H1 (cell line): ENCODE measurements at regions not wholly inside any gene's neighbourhood (a gene's known extent, or its start where the extent isn't known, plus 50 kb on each side); places are given as distances from the start of the nearest gene placed in this dataset.

Experiments used
- CTCF ChIA-PET: fragments of 300-600 bp; sonication (Branson Sonifier 250); formaldehyde crosslinking; loops from one replicate; lab custom pipeline; 2021; ENCODE audit not compliant: partially characterized antibody; lab: Charles Lee
- POLR2A ChIA-PET: fragments of 300-600 bp; sonication (Branson Sonifier 250); formaldehyde crosslinking; loops from one replicate; lab custom pipeline; 2021; ENCODE audit warnings: inconsistent platforms; ENCODE audit not compliant: partially characterized antibody; lab: Charles Lee
- DNase-seq, 2 experiments: peaks; one replicate each; pipeline versions ENCODE4 v3.0.0 to v3.0.0-alpha.2; 2010 to 2022; ENCODE audit warnings: low spot score in 2 of 2, low read depth in 1 of 2, mixed read lengths in 1 of 2
- FAIRE-seq: peaks from 2 replicates; lab custom pipeline; 2011; peaks lifted over from hg19 to GRCh38; lab: Jason Lieb, UNC
- H2AFZ ChIP-seq: 2 replicates; pipeline ENCODE4 v1.8.1; 2012; ENCODE audit warnings: low read length, inconsistent platforms
- H2AK5ac ChIP-seq: 2 replicates; pipeline ENCODE4 v1.6.1; 2013; ENCODE audit warnings: low read depth, low read length
- H2BK120ac ChIP-seq: replicated peaks from 2 replicates; pipeline ENCODE3; 2013; ENCODE audit warnings: low read depth, low read length, inconsistent platforms
- H2BK12ac ChIP-seq: 2 replicates; pipeline ENCODE4 v1.6.1; 2013; ENCODE audit warnings: low read depth, low read length
- H2BK15ac ChIP-seq: 2 replicates; pipeline ENCODE4 v1.6.1; 2013; ENCODE audit warnings: low read length
- H2BK20ac ChIP-seq: 2 replicates; pipeline ENCODE4 v1.6.1; 2013; ENCODE audit warnings: low read length
- H2BK5ac ChIP-seq: 2 replicates; pipeline ENCODE4 v1.6.1; 2013; ENCODE audit warnings: low read depth, low read length
- H3K14ac ChIP-seq: 2 replicates; pipeline ENCODE4 v1.6.1; 2013; ENCODE audit warnings: inconsistent platforms; ENCODE audit not compliant: insufficient read length
- H3K18ac ChIP-seq: 2 replicates; pipeline ENCODE4 v1.6.1; 2013; ENCODE audit warnings: low read length; ENCODE audit errors: extremely low read depth
- H3K23ac ChIP-seq: 2 replicates; pipeline ENCODE4 v1.6.1; 2013; ENCODE audit warnings: inconsistent platforms; ENCODE audit not compliant: insufficient read length
- H3K23me2 ChIP-seq: 2 replicates; pipeline ENCODE4 v1.6.1; 2013; ENCODE audit warnings: low read depth, low read length
- H3K27ac ChIP-seq: 2 replicates; pipeline ENCODE4 v1.6.1; 2011; ENCODE audit warnings: low read depth, low read length, inconsistent platforms
- H3K27me3 ChIP-seq, 4 experiments: replicated peaks in 1 of 4; 1 replicate in 1 of 4; 2 replicates in 3 of 4; pipeline versions ENCODE4 v1.6.1 to v1.8.1; 2011 to 2013; ENCODE audit warnings: low read length in 3 of 4, mild to moderate bottlenecking in 3 of 4, inconsistent platforms in 2 of 4, mixed read lengths in 2 of 4, moderate library complexity in 1 of 4; ENCODE audit not compliant: control insufficient read depth in 3 of 4, insufficient read depth in 3 of 4; ENCODE audit errors: extremely low read depth in 1 of 4
- H3K36me3 ChIP-seq, 4 experiments: 2 replicates each; pipeline versions ENCODE4 v1.6.1 to v1.8.1; 2011 to 2013; ENCODE audit warnings: mild to moderate bottlenecking in 4 of 4, low read length in 3 of 4, moderate library complexity in 2 of 4, control low read depth in 1 of 4, inconsistent platforms in 1 of 4; ENCODE audit not compliant: insufficient read depth in 4 of 4, control insufficient read depth in 2 of 4
- H3K4ac ChIP-seq: replicated peaks from 2 replicates; pipeline ENCODE3; 2013; ENCODE audit warnings: low read length, low read depth, mixed read lengths, inconsistent platforms; ENCODE audit not compliant: insufficient read length
- H3K4me1 ChIP-seq, 4 experiments: replicated peaks in 1 of 4; 1 replicate in 1 of 4; 2 replicates in 3 of 4; pipeline versions ENCODE4 v1.6.1 to v1.8.1; 2011 to 2013; ENCODE audit warnings: low read length in 3 of 4, inconsistent platforms in 2 of 4, mixed read lengths in 1 of 4; ENCODE audit not compliant: insufficient read depth in 4 of 4, control insufficient read depth in 3 of 4
- H3K4me2 ChIP-seq, 2 experiments: 2 replicates each; pipeline versions ENCODE4 v1.6.1 to v1.8.1; 2011 to 2013; ENCODE audit warnings: low read depth in 2 of 2, low read length in 2 of 2, control low read depth in 1 of 2, inconsistent platforms in 1 of 2, mild to moderate bottlenecking in 1 of 2; ENCODE audit not compliant: insufficient read depth in 1 of 2
- H3K4me3 ChIP-seq, 4 experiments: fragments of 200-600, 300-600 bp in 1 of 4; sonication (generic), shearing (Covaris generic), sonication (Bioruptor Twin) in 1 of 4; 2 replicates each; pipeline versions ENCODE4 v1.5.1 to v1.8.1; 2011 to 2016; ENCODE audit warnings: low read length in 4 of 4, low read depth in 3 of 4, control low read depth in 2 of 4, inconsistent platforms in 2 of 4, mild to moderate bottlenecking in 2 of 4, mixed read lengths in 1 of 4, moderate library complexity in 1 of 4; ENCODE audit not compliant: insufficient read depth in 2 of 4; ENCODE audit errors: extremely low read depth in 1 of 4
- H3K56ac ChIP-seq: replicated peaks from 2 replicates; pipeline ENCODE3; 2013; ENCODE audit warnings: low read depth, mild to moderate bottlenecking, mixed read lengths, low read length, inconsistent platforms; ENCODE audit not compliant: insufficient read length
- H3K79me1 ChIP-seq: 2 replicates; pipeline ENCODE4 v1.6.1; 2013; ENCODE audit warnings: low read depth, low read length, control low read depth
- H3K79me2 ChIP-seq, 2 experiments: 2 replicates each; pipeline versions ENCODE4 v1.6.1 to v1.8.1; 2012 to 2013; ENCODE audit warnings: low read length in 2 of 2, mild to moderate bottlenecking in 2 of 2, inconsistent platforms in 1 of 2; ENCODE audit not compliant: insufficient read depth in 2 of 2, control insufficient read depth in 1 of 2
- H3K9ac ChIP-seq, 4 experiments: replicated peaks in 1 of 4; 1 replicate in 1 of 4; 2 replicates in 3 of 4; pipeline versions ENCODE4 v1.6.1 to v1.8.1; 2011 to 2013; ENCODE audit warnings: low read depth in 3 of 4, low read length in 3 of 4, control low read depth in 2 of 4, mild to moderate bottlenecking in 2 of 4, moderate library complexity in 2 of 4, inconsistent platforms in 1 of 4; ENCODE audit errors: extremely low read depth in 1 of 4
- H3K9me3 ChIP-seq, 2 experiments: 2 replicates each; pipeline versions ENCODE4 v1.6.1 to v1.8.1; 2012 to 2013; ENCODE audit warnings: mild to moderate bottlenecking in 2 of 2, moderate library complexity in 2 of 2, control low read depth in 1 of 2, inconsistent platforms in 1 of 2, low read depth in 1 of 2, low read length in 1 of 2, mixed read lengths in 1 of 2; ENCODE audit not compliant: insufficient read depth in 2 of 2
- H4K20me1 ChIP-seq, 2 experiments: replicated peaks in 1 of 2; 2 replicates each; pipeline versions ENCODE3 to v1.8.1; 2011 to 2013; ENCODE audit warnings: inconsistent platforms in 2 of 2, low read length in 2 of 2, mild to moderate bottlenecking in 1 of 2; ENCODE audit not compliant: insufficient read depth in 2 of 2, control insufficient read depth in 1 of 2
- H4K5ac ChIP-seq: 2 replicates; pipeline ENCODE4 v1.6.1; 2013; ENCODE audit warnings: low read length, low read depth, mixed read lengths, inconsistent platforms; ENCODE audit not compliant: insufficient read length
- H4K8ac ChIP-seq: 2 replicates; pipeline ENCODE4 v1.8.0; 2013; ENCODE audit warnings: mild to moderate bottlenecking, moderate library complexity, low read length, inconsistent platforms; ENCODE audit not compliant: insufficient read depth; ENCODE audit errors: extremely low read depth
- H4K91ac ChIP-seq: replicated peaks from 2 replicates; pipeline ENCODE3; 2013; ENCODE audit warnings: low read length, mixed read lengths, inconsistent platforms; ENCODE audit not compliant: insufficient read length
- ASH2L ChIP-seq: fragments of 200-600, 300-600 bp; sonication (generic); IDR thresholded peaks from one replicate; pipeline ENCODE4 v1.7.1; 2017; ENCODE audit warnings: low read length
- RXRA ChIP-seq: IDR thresholded peaks from 2 replicates; pipeline ENCODE4 v1.6.1; 2011; ENCODE audit warnings: low read depth, mild to moderate bottlenecking, low read length, moderate library complexity; ENCODE audit not compliant: insufficient read depth
- SIN3A ChIP-seq, 2 experiments: IDR thresholded peaks in 1 of 2; conservative IDR thresholded peaks in 1 of 2; 2 replicates each; pipeline ENCODE4 v1.6.1; 2011 to 2012; ENCODE audit warnings: low read length in 2 of 2, improper control_type of control experiment in 1 of 2, low read depth in 1 of 2, mild to moderate bottlenecking in 1 of 2
- ZNF274 ChIP-seq: IDR thresholded peaks from 2 replicates; pipeline ENCODE4 v1.7.0; 2012; ENCODE audit warnings: low read length, borderline replicate concordance; ENCODE audit errors: extremely low read depth
- WGBS, 2 experiments: shearing (Covaris generic) in 1 of 2; methylation state at CpG; one replicate each; pipeline versions ENCODE4 v1.1.6 to v1.1.7; 2013 to 2015; ENCODE audit warnings: low lambda C conversion rate in 2 of 2, mixed read lengths in 2 of 2, inconsistent platforms in 1 of 2, low coverage in 1 of 2, missing lambda C conversion rate in 1 of 2; ENCODE audit not compliant: insufficient replicate concordance in 2 of 2, insufficient coverage in 1 of 2, insufficient read length in 1 of 2; ENCODE audit errors: extremely low coverage in 1 of 2, missing lambda C conversion rate in 1 of 2; 5-methylcytosine and 5-hydroxymethylcytosine counted together

DNA sequence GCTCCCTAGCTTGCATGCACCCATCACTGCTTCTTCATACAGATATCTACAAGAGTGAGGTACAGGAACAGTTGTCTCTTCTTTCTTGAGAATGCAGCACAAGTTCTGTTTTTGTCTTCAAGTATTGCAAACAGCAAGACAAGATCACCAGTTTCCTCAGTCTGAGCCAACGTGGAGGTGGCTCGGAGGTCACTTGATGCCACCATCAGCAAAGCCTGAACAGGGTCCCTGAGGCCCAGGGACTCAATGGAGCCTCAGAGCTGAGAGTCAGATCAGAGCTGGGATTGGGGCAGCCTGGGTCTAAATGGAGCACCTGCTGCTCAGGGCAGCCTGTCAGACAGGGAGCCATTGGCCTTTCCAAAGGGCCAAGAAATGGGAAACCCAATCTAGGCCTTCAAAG, 290.7 kb upstream of the ID2 start:
- no peak overlapping the region for H3K9ac ChIP-seq
- peak overlapping the region; percentile 75 for H2BK120ac ChIP-seq
- DNase-seq (no peak), FAIRE-seq (no peak)
- H4K91ac ChIP-seq, result peak overlapping the region; percentile 84
- H2AFZ ChIP-seq, result no peak overlapping the region
- H3K4me3 ChIP-seq, result no peak overlapping the region; a peak in 1 of 8 replicates
- H4K20me1 ChIP-seq, result no peaks in the 10 kb centered on the region
- H3K27me3 ChIP-seq, result peaks cover 0 to 13% (median 6%) of the 10 kb centered on the region in 4 experiments; a peak in 4 of 7 replicates
- no peak overlapping the region for H3K4me2 ChIP-seq
- TF ChIP-seq RXRA (no peak), ZNF274 (no peak), ASH2L (no peak), SIN3A (conservative IDR thresholded peaks at IDR 0.05 in 1 of 2, IDR thresholded peaks at IDR 0.05 in 1 of 2; ENCODE audit: low read depth in 1 of 2, low read length in 2 of 2) (no peak)
- no peak overlapping the region for H4K5ac ChIP-seq
- H2AK5ac ChIP-seq, result peak overlapping the region; percentile 89
- no peak overlapping the region for H3K27ac ChIP-seq
- H3K79me1 ChIP-seq, result no peaks in the 10 kb centered on the region
- peak overlapping the region; percentile 96 for H3K18ac ChIP-seq
- no peak overlapping the region for H3K23ac ChIP-seq
- 91% methylated on average over 2 of the region's 2 CpGs; no CpG with 5 or more reads in 1 of the 2 experiments for WGBS, 2 experiments
- peak overlapping the region; percentile 97 for H2BK20ac ChIP-seq
- peaks cover 4% of the 10 kb centered on the region; the same call in 1 of the 2 replicates for H3K23me2 ChIP-seq
- POLR2A ChIA-PET, result no interaction called here
- no peak overlapping the region for H4K8ac ChIP-seq
- H3K56ac ChIP-seq, result no peak overlapping the region
- peak overlapping the region; percentile 75 for H3K4ac ChIP-seq
- no peaks in the 10 kb centered on the region for H3K36me3 ChIP-seq
- H2BK12ac ChIP-seq, result peak overlapping the region; percentile 94
- H2BK5ac ChIP-seq, result peak overlapping the region; percentile 87; the same call in 1 of the 2 replicates
- H2BK15ac ChIP-seq, result peak overlapping the region; percentile 99
- CTCF ChIA-PET, result interaction anchor here (0.8 kb wide), 1 partner anchor 9 kb away, joined by 3 read pairs; no protein-coding TSS in a partner anchor
- no peaks in the 10 kb centered on the region for H3K9me3 ChIP-seq
- H3K79me2 ChIP-seq, result no peaks in the 10 kb centered on the region
- peaks cover 7 to 13% (median 10%) of the 10 kb centered on the region in 4 experiments for H3K4me1 ChIP-seq
- H3K14ac ChIP-seq, result no peak overlapping the region
